GM21825 (cell line): ENCODE measurements at regions not wholly inside any gene's neighbourhood (a gene's known extent, or its start where the extent isn't known, plus 50 kb on each side); places are given as distances from the start of the nearest gene placed in this dataset.

ENCODE experiments used
- ATAC-seq: cut with Tn5 transposase; IDR thresholded peaks from one replicate; pipeline ENCODE4 v1.9.1; 2021; ENCODE audit warnings: mild to moderate bottlenecking, moderate library complexity; ENCODE audit not compliant: unreplicated experiment

DNA sequence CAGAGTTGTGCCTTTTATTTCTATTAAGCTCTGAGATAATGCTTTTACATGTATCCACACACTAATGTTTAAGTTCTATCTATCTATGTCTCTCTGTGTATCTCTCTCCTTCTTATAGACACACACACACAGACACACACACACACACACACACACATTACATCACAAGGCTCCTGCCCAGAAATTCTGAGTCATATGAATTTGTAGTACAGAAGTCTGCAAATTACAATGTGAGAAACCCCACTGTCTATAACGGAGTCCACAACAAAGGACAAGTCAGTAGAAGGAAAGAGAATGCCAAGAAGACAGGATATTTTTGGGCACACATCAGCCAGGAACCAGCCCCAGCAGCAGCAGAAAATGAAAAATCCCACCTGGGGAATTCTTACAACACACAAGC, 142.4 kb downstream of the EN1 start:
- no peak for ATAC-seq

DNA sequence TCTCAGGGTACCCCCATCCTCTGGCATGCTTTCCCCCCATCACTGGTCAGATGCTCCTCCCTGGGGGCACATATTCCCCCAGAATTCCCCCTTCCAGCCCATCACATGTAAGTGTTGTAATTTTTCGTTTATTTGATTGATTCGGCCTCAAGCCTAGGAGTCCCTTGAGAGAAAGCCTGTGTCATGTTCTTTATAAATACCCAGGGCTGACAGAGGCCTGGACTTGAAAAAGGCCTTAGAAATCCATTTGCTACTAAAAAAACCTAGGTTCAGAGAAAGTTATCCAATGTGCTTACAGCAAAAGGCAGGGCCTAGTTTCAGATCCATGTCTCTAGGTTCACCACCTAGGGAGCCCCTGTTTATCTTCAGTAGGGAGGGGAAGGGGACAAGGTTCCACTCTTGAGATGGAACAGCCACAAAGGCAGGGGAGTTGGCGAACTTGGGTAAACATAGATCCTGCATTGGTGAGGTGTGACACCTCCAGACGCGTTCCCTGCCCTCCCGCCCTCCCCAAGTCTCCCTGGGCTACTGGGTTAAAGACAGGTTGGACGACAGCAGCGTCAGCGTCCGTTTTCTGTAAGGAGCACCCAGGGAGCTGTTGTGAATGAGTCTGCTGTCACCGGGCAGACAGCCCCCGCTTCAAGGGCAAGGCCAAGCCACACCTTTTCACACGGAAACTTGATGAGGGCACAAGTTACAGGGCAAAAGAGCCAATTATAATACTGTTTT, 147.8 kb downstream of the EN1 start:
- ATAC-seq = no peak

DNA sequence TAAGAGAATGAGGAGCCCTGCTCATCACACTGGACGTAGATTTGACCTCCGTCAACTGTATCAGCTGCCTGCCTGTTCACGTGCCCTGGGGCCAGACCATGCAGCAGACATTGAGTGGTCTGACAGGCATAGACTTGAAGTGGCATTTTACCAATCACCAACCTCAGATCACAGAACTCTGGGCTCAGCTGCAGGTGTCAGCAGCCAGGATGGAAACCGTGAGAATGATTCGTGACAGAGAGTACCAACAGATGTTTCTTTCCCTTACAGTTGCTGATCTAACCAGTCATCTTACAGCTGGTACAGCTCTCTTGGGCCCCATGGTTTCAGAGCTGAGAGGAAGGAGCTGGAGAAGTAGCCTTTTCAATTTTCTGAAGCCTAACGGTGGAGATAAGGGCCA, 148.9 kb downstream of the EN1 start:
- no peak for ATAC-seq

DNA sequence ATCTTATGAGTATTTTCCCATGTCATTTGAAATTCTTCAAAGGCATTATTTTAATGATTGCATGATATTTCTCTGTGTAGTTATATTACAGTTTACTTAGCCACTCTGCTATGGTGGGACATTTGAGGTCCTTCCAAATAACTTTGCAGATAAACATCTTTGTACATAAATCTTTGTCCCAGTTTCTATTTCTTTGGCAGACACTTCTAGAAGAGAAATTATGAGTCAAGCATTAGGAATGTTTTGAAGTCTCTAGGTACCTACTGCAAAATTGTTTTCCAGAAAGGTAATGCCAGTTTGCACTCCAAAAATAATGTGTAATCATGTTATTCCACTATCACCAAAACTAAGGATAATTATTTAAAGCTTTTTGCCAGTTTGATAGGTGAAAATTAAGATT, 149.7 kb downstream of the EN1 start:
- no peak for ATAC-seq

DNA sequence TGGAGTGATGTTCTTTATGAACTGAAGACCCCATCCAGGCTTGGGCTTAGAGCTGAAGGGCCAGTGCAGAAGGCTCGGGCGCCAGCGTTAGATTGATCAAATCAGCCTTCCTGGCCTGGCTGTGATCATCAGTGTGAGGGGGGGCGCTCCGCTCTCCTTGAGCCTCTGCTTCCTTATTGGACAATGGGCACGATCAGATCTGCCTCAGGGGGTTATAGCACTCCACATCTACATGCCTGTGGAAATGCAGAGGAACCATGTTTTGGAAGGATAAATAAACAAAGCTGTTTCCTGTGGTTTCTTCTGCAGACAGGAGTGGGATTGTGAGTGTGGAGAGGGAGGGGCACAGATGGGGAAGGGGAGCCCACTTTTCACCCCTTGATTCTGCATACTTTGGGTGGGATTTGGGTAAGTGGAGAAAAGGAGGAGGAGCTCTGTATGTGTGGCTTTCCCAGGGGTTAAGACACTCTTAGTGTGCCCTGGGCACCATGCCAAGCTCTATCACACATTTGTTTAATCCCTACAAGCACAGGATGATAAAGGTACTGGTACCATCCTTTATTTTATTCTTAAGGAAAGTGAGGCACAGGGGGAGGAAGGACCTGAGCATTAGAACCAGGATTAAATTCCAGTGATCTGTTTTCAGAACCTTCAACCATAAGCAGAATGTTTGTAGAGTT, 150.5 kb downstream of the EN1 start:
- ATAC-seq = no peak

DNA sequence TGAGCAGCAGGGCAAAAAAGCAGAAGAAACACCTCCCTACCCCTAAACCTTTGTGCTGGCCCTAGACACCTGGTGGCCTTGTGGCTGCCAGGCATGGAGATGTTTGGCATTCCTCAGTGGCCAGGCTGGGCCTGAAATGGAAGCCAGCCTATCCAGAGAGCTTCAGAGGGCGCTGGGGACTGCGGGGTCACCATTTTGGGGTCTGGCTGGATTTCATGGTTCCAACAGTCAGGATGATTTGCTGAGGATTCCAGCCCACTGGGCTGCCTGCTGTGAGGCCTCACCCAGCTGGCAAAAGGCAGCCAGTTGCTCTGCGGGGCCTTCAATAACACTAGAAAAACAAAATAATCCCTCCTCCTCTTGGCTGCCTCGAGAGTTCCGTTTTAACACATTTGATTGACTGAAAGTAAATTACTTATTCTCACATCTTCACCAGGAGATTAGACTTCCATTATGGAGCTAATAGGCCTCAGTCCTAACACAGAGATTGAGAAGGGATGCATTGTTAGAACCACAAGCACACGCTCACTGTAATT, 154.1 kb downstream of the EN1 start:
- no peak for ATAC-seq

DNA sequence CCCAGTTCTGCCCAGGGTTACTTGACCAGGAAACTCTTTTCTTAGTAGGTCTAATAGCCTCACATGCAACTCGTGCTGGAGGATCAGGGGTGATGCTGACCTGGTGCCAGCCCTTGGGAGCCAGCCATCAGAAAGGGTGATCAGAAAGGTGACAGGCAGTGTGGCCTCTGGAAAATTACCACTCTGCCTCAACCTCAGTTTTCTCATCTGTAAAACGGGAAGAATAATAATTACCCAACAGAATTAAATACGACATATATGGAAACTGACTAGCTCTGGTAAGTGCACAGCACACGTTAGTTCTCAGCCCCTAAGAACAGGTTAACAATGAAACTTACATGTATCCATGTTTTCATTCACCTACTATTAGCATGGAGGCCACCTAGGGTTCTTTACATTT, 157.6 kb downstream of the EN1 start:
- ATAC-seq = no peak

DNA sequence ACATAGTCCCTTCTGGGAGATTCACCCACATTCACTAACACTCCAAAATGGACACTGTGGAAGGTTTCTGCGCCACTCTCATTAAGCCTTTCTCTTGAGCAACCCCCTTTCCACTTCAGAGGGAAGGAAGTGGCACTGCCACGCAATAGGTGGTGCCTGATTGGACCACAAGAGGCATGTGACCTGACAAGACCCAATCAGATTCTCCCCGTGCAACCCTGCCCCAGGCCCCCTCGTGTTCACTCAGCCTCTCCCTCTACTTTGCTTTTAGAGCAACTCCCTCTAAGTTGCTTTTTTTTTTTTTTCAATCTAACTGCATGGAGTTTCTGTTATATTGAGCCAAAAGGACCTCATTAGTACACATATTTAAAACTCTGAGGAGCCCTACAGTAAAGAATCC, 158.0 kb downstream of the EN1 start:
- ATAC-seq = no peak

DNA sequence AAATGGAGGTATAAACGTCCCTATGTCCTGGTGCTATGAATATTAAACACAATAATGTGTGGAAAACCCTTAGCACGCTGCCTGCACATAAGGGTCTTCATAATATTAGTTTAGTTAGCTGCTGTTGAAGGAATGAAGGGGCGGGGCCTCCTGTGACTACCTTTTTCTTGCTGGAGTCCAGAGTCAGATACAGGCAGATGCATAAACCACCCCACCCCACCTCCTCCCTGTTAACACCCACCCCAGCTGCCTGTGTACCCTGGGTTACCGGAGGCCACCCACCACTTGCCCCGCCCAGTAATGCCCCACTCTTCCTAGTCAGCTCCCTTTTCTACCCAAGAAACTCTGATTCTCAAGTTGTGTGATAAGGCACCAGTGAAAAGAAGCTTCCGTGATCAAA, 158.4 kb downstream of the EN1 start:
- ATAC-seq = no peak

DNA sequence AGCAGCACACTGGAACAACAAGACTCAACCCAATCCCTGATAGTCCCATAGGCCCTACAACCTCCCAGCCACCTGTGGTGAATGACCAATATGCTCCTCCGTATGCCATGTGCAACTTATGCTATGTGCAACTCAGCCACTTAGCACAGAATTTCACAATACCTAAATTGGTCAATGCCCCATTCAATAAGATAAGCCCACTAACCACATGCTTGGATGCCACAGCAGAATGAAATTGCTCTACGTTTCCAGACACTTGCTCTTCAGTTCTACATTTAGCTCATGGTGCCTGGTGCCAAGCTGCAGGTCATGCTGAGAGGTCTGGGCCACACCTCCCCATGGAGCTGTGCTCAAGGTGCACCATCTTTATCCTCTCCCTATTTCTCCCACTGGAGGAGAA, 159.8 kb downstream of the EN1 start:
- ATAC-seq = no peak

DNA sequence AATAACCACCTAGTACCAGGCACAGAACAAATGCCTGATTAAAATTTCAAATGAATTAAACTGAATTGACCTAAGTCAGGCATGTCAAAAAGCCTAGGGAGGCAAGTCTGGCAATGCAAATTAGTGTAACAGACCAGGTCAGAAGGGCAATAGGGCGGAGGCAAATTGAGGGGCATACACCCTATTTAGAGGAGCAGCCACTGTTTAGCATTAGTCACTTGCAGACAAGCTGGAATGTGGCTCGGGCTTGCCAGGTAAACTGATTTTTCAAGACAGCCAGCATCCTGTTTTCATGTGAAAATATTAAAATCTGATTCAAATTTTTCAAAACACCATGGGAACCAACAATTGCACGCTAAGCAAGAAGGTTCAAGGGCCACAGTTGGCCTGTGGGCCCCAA, 160.3 kb downstream of the EN1 start:
- ATAC-seq = no peak

DNA sequence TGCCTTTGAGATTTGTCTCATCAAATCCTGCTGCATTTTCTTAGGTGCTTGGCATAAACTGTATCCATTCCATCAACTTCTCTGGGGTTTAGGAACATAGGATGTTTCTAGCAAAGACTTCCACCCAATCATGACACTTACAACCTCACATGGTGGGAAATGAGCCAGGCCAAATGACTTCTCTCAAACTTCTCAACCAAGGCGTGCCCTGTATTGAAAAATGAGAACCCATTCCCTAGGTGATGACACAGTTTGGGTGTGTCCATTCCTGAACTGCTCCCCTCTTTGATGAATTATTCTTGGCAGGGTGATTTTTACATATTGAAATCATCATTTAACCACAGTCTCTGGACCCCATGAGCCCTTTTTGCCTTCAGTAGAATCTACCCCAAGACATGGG, 161.1 kb downstream of the EN1 start:
- no peak for ATAC-seq

DNA sequence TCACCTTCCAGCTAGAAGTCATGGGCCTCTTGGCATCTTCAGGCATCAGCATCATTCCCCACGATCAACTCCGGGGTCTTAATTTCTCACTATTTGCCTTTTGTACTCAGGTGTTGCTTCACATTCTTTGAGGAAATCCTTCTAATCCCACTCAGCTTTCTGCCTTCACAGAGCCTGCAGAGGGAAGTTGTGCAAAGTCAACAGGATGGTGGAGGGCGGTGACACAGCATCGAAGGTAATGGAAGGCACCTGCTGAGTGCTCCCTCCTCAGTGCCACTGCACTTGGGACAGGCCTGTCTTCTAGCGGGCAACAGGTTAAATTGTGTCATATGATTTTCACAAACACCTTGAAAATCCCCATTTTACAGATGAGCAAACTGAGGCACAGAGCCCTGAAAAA, 164.0 kb downstream of the EN1 start:
- ATAC-seq = no peak

DNA sequence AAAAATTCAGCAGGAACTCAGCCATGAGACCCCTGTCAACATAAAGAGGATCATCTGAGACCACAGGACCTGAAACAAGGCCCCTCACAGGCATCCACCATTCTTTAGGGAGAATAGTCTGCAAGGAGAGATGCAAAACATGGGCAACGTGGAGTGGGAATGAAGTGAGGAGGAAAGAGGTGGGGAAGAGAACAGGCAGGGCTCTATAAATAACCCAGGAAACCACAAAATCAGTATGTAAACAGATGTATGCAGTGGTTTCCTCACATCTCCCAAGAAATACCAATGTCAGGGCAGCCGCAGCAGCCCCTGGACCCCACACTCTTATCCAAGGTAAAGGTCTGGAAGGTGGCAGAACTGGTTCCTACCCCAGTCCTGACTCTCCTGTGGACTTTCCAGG, 168.5 kb downstream of the EN1 start:
- ATAC-seq = no peak

DNA sequence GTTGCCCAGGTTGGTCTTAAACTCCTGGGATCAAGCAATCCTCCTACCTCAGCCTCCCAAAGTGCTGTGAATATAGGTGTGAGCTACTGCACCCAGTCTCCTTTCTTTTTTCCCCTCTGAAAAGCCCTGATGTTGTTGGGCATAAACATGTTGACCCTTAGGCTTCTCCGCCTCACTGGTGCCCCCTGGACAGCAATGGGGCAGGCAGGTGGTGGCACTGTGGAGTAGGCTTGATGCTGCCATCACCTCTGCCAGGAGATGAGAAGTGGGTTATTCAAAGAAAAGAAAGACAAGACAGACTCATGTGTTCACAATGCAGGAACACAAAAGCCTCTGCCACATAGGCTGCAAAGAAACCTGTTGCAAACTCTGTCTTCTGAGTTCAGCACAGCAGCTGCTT, 169.9 kb downstream of the EN1 start:
- no peak for ATAC-seq

DNA sequence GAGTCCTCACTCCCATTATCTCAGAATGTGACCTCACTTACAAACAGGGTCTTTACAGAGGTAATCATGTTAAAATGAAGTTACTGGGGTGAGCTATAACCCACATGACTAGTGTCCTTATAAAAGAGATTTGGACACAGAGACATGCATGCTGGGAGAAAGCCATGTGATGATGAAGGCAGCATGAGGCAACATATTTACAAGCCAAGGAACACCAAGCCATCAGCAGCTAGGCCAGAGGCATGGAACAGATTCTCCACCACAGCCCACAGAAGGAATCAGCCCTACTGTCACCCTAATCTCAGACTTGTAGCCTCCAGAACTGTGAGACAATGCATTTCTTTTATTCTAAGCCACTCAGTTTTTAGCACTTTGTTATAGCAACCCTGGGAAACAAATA, 171.9 kb downstream of the EN1 start:
- ATAC-seq = no peak

DNA sequence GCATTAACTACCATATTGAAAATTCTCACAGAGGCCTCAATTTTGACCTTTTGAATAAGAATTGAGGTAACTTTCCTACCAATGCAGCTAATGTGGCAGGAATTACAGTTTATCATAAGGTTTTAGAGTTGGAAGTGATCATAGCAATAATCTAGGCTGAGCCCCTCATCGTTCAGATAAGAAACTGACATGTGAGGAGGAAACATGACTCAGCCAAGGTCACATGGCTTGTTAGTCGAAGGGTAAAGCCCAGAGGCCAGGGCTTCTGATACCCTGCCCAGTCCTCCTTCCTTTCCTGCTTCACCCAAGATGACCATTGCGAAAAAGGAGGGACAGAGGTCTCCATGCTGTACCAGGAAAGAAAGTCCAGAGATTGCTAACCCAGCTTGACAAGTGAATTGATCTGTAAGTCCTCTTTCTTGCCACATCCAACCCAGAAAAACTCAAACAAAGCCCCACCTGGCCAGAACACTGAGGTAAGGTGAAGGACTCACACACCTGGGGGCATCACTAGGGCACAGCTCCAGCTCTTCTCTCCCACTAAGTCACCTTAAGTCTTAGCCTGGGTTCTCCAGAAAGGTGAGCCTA, 174.8 kb downstream of the EN1 start:
- no peak for ATAC-seq

DNA sequence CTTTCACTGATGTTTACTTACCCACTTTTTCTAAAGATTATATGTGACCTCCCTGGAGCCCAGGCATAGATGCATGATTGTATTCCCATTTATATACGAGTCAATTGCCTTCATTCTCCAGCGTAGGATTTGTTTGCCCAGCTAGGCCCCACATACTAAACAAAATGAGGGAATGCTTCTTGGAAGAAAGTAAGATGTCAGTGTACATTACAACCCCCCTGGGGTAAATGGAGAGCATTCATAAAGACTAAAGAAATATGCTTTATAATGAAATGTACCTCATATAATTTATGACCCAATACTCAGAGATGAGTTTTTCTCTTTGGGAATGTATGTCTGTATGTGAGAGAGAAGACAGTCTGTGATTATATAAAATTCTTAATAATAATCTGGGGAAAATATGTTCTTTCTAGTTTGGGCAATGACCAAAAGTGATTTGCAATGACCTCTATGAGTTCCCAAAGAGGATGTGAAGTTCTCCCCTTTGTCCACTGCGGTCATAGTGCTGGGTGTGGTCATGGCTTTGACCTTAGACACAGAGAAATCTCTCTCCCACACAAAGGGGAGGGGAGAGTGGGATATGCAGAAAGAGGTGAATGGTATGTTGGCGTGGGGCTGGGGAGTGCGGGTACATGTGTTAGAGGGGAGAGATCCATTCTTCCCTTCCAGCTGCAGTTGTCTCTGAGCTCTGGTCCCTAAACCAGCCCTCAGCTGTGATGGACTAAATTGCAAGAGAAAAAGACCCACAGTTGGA, 175.6 kb downstream of the EN1 start:
- no peak for ATAC-seq

DNA sequence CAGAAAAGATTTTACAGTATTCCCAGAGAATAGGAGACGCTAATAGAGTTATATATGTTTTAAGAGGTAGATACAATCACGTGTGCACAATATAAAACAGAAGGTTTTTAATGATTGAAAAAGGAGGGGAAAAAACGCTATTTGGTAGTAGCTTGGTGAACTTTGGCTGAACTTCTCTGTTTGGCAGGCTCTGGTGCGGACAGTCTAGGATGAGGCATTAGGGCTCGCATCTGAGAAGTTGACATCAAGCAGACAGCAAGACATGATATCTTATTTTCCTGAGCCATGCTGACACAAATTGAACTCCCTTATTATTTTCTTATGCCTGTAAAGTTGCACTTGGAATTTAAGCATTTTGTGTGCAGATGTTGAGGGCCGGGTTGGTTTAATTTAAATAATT, 176.6 kb downstream of the EN1 start:
- no peak for ATAC-seq

DNA sequence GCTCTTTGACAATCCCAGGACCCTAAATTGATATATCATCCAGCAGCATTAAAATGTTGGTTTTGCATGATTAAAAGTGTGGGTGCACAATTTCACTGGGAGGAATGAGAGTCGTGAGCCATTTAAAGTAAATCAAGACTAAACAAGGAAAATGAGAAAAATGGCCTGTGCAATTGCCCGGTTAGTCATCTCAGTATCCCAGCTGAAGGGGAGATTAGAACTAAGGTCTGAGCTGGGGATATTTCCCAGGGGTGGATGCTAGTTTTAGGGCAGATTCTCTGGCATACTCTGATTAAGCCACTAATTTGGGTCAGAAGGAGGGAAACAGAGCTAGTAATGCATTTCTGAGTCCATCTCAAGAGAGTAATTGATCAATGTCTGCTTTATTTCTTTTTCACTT, 177.2 kb downstream of the EN1 start:
- ATAC-seq = no peak

DNA sequence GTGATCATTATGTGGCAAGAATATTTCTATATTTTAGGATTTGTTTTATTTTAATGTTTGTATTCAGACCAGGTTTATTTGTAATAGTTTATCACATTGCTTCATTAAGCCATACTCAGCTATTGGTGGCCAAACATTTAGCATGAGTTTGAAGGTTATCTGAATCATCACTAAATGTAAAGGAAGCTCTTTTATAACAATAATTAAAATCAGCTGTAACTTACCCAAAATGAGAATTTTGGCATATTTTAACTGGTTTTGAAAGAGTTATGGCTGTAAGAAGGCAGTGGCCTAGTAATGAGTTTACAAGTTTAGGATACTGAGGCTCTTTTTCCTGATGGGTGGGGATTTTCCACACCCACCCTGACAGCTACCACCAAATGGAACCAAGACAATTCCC, 177.8 kb downstream of the EN1 start:
- ATAC-seq = no peak
